Caco-2 (cell line): ENCODE measurements at regions not wholly inside any gene's neighbourhood (a gene's known extent, or its start where the extent isn't known, plus 50 kb on each side); places are given as distances from the start of the nearest gene placed in this dataset.

Experiments used
- BruUV-seq: library from RNA; stranded (reverse); fragments of 400-500 nt; replicated peaks from 2 replicates; lab custom pipeline; 2021; lab: Mats Ljungman, UMichigan
- CTCF ChIA-PET: fragments of 300-600 bp; sonication (Branson Sonifier 250); formaldehyde crosslinking; loops from one replicate; lab custom pipeline; 2022; ENCODE audit warnings: antibody characterized with exemption; lab: Charles Lee
- POLR2A ChIA-PET: fragments of 300-600 bp; sonication (Branson Sonifier 250); formaldehyde crosslinking; loops from one replicate; lab custom pipeline; 2022; ENCODE audit warnings: antibody characterized with exemption; lab: Charles Lee
- DNase-seq, 2 experiments: peaks; one replicate each; pipeline versions ENCODE4 v3.0.0 to v3.0.0-alpha.2; 2020 to 2022
- H3K27me3 ChIP-seq: replicated peaks from 2 replicates; pipeline ENCODE4 v1.6.0; 2011; ENCODE audit warnings: low read length; ENCODE audit not compliant: control insufficient read depth, insufficient read depth
- H3K36me3 ChIP-seq: 2 replicates; pipeline ENCODE4 v1.5.1; 2011; ENCODE audit warnings: low read length; ENCODE audit not compliant: control insufficient read depth, insufficient read depth
- H3K4me1 ChIP-seq: fragments of 250-450 bp; sonication (Bioruptor Pico); 2 replicates; pipeline ENCODE4 v1.5.1; 2020; ENCODE audit warnings: mild to moderate bottlenecking
- H3K4me3 ChIP-seq: 2 replicates; pipeline ENCODE4 v1.5.1; 2011; ENCODE audit warnings: low read depth, mild to moderate bottlenecking, control low read depth, low read length
- H3K9me3 ChIP-seq: fragments of 250-450 bp; sonication (Bioruptor Pico); 2 replicates; pipeline ENCODE4 v1.5.1; 2020; ENCODE audit warnings: mild to moderate bottlenecking, moderate library complexity
- H3K27ac Mint-ChIP-seq: one replicate; pipeline ENCODE4 v1.8.0; 2022; ENCODE audit warnings: mixed read lengths; ENCODE audit not compliant: unreplicated experiment
- H3K27me3 Mint-ChIP-seq: one replicate; pipeline ENCODE4 v1.8.0; 2022; ENCODE audit warnings: mixed read lengths; ENCODE audit not compliant: insufficient read depth, unreplicated experiment
- H3K36me3 Mint-ChIP-seq: one replicate; pipeline ENCODE4 v1.8.0; 2022; ENCODE audit warnings: mild to moderate bottlenecking, mixed read lengths; ENCODE audit not compliant: insufficient read depth, unreplicated experiment
- H3K4me1 Mint-ChIP-seq: one replicate; pipeline ENCODE4 v1.8.0; 2022; ENCODE audit warnings: low read depth, mixed read lengths; ENCODE audit not compliant: unreplicated experiment
- H3K4me3 Mint-ChIP-seq: one replicate; pipeline ENCODE4 v1.8.0; 2022; ENCODE audit warnings: mild to moderate bottlenecking, moderate library complexity, mixed read lengths; ENCODE audit not compliant: unreplicated experiment
- H3K9me3 Mint-ChIP-seq: one replicate; pipeline ENCODE4 v1.8.0; 2022; ENCODE audit warnings: mixed read lengths; ENCODE audit not compliant: unreplicated experiment
- CTCF ChIP-seq, 2 experiments: fragments of 200-600 bp in 1 of 2; IDR thresholded peaks; 1 replicate in 1 of 2; 2 replicates in 1 of 2; pipeline versions ENCODE4 v1.5.1 to v1.8.0; 2011 to 2022; ENCODE audit warnings: antibody characterized with exemption in 1 of 2, control low read depth in 1 of 2, inconsistent platforms in 1 of 2, low read depth in 1 of 2, low read length in 1 of 2, mild to moderate bottlenecking in 1 of 2, moderate library complexity in 1 of 2; ENCODE audit not compliant: insufficient read depth in 1 of 2, severe bottlenecking in 1 of 2, unreplicated experiment in 1 of 2
- intact Hi-C: fragments of 100-400 bp; cut with micrococcal nuclease; formaldehyde crosslinking; loops from one replicate; pipeline ENCODE4 v1.10.0; 2022; ENCODE audit not compliant: unreplicated experiment

- peaks cover 4% of the 10 kb centered on the region for H3K27me3 Mint-ChIP-seq
- H3K4me3 Mint-ChIP-seq: no peak overlapping the region
- H3K27ac Mint-ChIP-seq: no peak overlapping the region
- ChIA-PET CTCF (no interaction called here), POLR2A (no interaction called here)
- H3K27me3 ChIP-seq: no peaks in the 10 kb centered on the region
- peak; percentile 19 to 31 for TF ChIP-seq CTCF (IDR thresholded peaks at IDR 0.05; ENCODE audit: insufficient read depth in 1 of 2, low read depth in 1 of 2, low read length in 1 of 2, severe bottlenecking in 1 of 2, unreplicated experiment in 1 of 2)
- no peaks in the 10 kb centered on the region for H3K4me1 ChIP-seq
- H3K36me3 Mint-ChIP-seq: no peaks in the 10 kb centered on the region
- DNase-seq: peak in 1 of 2 experiments; percentile 1
- no peaks in the 10 kb centered on the region for H3K36me3 ChIP-seq
- H3K4me3 ChIP-seq: no peak overlapping the region
- intact Hi-C loops: loop anchor here (1.0 to 10.0 kb wide), 3 partner anchors 675 to 1008 kb away; no protein-coding TSS in a partner anchor
- no TSS peak for BruUV-seq
- no peaks in the 10 kb centered on the region for H3K9me3 Mint-ChIP-seq
- no peaks in the 10 kb centered on the region for H3K9me3 ChIP-seq
- H3K4me1 Mint-ChIP-seq: no peaks in the 10 kb centered on the region
Measured at GRCh38 chrX:128106630-128107029, 54.4 kb upstream of the ACTRT1 start.

- Mint-ChIP-seq H3K27ac (no peak overlapping the region), H3K9me3 (no peaks in the 10 kb centered on the region), H3K36me3 (no peaks in the 10 kb centered on the region), H3K27me3 (peaks cover 4% of the 10 kb centered on the region), H3K4me3 (no peak overlapping the region), H3K4me1 (no peaks in the 10 kb centered on the region)
- intact Hi-C loops: loop anchor here (1.0 to 10.0 kb wide), 3 partner anchors 676 to 1009 kb away; no protein-coding TSS in a partner anchor
- no peaks in the 10 kb centered on the region for H3K27me3 ChIP-seq
- H3K9me3 ChIP-seq: no peaks in the 10 kb centered on the region
- H3K4me3 ChIP-seq: no peak overlapping the region
- no peak for TF ChIP-seq CTCF (IDR thresholded peaks at IDR 0.05; ENCODE audit: insufficient read depth in 1 of 2, low read depth in 1 of 2, low read length in 1 of 2, severe bottlenecking in 1 of 2, unreplicated experiment in 1 of 2)
- BruUV-seq: no TSS peak
- ChIA-PET CTCF (no interaction called here), POLR2A (no interaction called here)
- H3K4me1 ChIP-seq: no peaks in the 10 kb centered on the region
- no peak for DNase-seq
- H3K36me3 ChIP-seq: no peaks in the 10 kb centered on the region
Measured at GRCh38 chrX:128105659-128106058, 53.5 kb upstream of the ACTRT1 start.
